Memory B cell (primary cell): ENCODE measurements at regions not wholly inside any gene's neighbourhood (a gene's known extent, or its start where the extent isn't known, plus 50 kb on each side); places are given as distances from the start of the nearest gene placed in this dataset.
"Not testable (repeated sequence)": the region's sequence is repeated elsewhere in the genome, so short reads cannot be mapped to it uniquely, and the experiment has no call there.

Source experiments
- ATAC-seq: fragments of 150-1000 bp; cut with Tn5 transposase; 2 replicates; pipeline ENCODE4 v1.10.0; 2021; ENCODE audit warnings: low read depth, mild to moderate bottlenecking, moderate library complexity
- DNase-seq, 2 donors: peaks; one replicate each; pipeline ENCODE4 v3.0.0; 2022; ENCODE audit warnings: low spot score in 2 of 2
- H3K27ac Mint-ChIP-seq: one replicate; pipeline ENCODE4 v1.8.0; 2022; ENCODE audit warnings: mild to moderate bottlenecking, moderate library complexity, mixed read lengths
- H3K27me3 Mint-ChIP-seq: one replicate; pipeline ENCODE4 v1.8.0; 2022; ENCODE audit warnings: mixed read lengths
- H3K36me3 Mint-ChIP-seq: one replicate; pipeline ENCODE4 v1.8.0; 2022; ENCODE audit warnings: mild to moderate bottlenecking, mixed read lengths
- H3K4me1 Mint-ChIP-seq: one replicate; pipeline ENCODE4 v1.8.0; 2022; ENCODE audit warnings: mixed read lengths
- H3K4me3 Mint-ChIP-seq: one replicate; pipeline ENCODE4 v1.8.0; 2022; ENCODE audit warnings: mild to moderate bottlenecking, moderate library complexity, mixed read lengths
- H3K9me3 Mint-ChIP-seq: one replicate; pipeline ENCODE4 v1.8.0; 2022; ENCODE audit warnings: mixed read lengths

DNA sequence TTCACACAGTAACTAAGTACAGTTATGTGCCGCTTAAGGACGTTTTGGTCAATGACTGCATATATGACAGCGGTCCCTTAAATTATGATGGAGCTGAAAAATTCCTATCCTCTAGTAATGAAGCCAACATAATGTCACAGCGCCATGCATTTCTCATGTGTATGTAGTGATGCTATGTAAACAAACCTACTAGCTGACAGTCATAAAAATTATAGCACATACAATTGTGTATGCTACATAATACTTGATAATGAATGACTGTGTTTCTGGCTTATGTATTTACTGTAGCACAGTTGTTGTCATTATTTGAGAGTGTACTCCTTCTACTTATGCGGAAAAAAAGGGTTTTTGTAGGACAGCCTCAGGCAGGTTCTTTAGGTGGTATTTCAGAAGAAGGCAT is 99.7 kb downstream of the DACT1 start:
- H3K36me3 Mint-ChIP-seq: no peaks in the 10 kb centered on the region
- H3K9me3 Mint-ChIP-seq: peaks cover 2% of the 10 kb centered on the region
- no peak for ATAC-seq

DNA sequence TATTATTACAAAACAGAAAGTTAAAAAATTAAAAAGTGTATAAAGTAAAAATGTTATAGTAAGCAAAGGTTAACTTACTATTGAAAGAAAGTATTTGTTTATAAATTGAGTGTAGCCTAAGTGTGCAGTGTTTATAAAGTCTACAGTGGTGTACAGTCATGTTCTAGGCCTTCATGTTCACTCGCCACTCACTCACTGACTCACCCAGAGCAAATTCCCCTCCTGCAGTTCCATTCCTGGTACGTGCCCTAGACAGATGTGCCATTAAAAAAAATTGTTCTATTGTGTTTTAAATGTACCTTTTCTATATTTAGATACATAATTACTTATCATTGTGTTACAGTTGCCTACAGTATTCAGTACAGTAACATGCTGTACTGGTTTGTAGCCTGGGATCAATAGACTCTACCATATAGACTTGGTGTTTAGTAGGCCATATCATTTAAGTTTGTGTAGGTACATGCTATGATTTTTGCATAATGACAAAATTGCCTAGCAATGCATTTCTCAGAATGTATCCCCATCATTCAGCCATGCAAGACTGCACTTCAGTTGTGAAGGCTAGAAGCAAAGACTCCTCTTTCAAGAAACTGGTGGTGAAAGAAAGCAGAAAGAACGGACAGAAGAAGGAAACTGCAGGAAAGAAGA is 100.6 kb downstream of the DACT1 start:
- H3K4me3 Mint-ChIP-seq: no peak overlapping the region

More for the DNA sequence above, 99.7 kb downstream of the DACT1 start:
- Mint-ChIP-seq H3K4me3 (no peak overlapping the region), H3K27me3 (peaks cover 8% of the 10 kb centered on the region), H3K4me1 (no peaks in the 10 kb centered on the region), H3K27ac (no peak overlapping the region)
- DNase-seq: no peak

DNA sequence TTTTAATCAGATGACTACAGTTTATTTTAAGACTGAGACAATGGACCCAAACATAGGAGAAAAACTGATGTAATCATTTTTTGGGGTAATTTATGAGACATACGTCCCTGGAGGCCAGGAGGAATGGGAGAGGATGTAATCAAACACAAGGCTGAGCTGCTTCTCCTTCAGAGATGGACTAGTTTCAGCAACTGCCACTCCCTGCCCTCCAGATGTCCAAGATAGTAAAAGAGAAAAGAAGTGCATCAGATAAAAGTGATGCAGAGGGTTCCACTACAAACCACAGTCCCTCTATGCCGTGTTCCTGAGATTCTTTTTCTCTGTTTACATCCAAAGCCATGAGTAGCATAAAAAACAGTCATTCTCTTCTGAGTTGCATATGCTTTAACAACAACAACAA is 101.1 kb downstream of the DACT1 start:
- ATAC-seq: no peak

More for the DNA sequence above, 100.6 kb downstream of the DACT1 start:
- Mint-ChIP-seq H3K27me3 (peaks cover 8% of the 10 kb centered on the region), H3K27ac (no peak overlapping the region), H3K9me3 (peaks cover 2% of the 10 kb centered on the region), H3K4me1 (no peaks in the 10 kb centered on the region), H3K36me3 (no peaks in the 10 kb centered on the region)
- no peak for ATAC-seq
- DNase-seq: no peak

GRCh38 chr14:58739674-58740073 is 101.9 kb downstream of the DACT1 start:
- no peak for DNase-seq
- no peaks in the 10 kb centered on the region for H3K4me1 Mint-ChIP-seq

More for the DNA sequence above, 101.1 kb downstream of the DACT1 start:
- H3K4me1 Mint-ChIP-seq: no peaks in the 10 kb centered on the region
- H3K27me3 Mint-ChIP-seq: peaks cover 8% of the 10 kb centered on the region
- no peak overlapping the region for H3K27ac Mint-ChIP-seq
- peaks cover 2% of the 10 kb centered on the region for H3K9me3 Mint-ChIP-seq
- no peak for DNase-seq
- no peak overlapping the region for H3K4me3 Mint-ChIP-seq
- H3K36me3 Mint-ChIP-seq: no peaks in the 10 kb centered on the region

GRCh38 chr14:58740379-58740935 is 102.7 kb downstream of the DACT1 start:
- no peak overlapping the region for H3K27ac Mint-ChIP-seq
- no peaks in the 10 kb centered on the region for H3K36me3 Mint-ChIP-seq
- DNase-seq (no peak), ATAC-seq (no peak)
- no peak overlapping the region for H3K4me3 Mint-ChIP-seq
- peaks cover 2% of the 10 kb centered on the region for H3K9me3 Mint-ChIP-seq
- no peaks in the 10 kb centered on the region for H3K4me1 Mint-ChIP-seq
- H3K27me3 Mint-ChIP-seq: peaks cover 7% of the 10 kb centered on the region

More at GRCh38 chr14:58739674-58740073, 101.9 kb downstream of the DACT1 start:
- no peaks in the 10 kb centered on the region for H3K36me3 Mint-ChIP-seq
- H3K4me3 Mint-ChIP-seq: no peak overlapping the region
- no peak for ATAC-seq
- no peak overlapping the region for H3K27ac Mint-ChIP-seq
- peaks cover 2% of the 10 kb centered on the region for H3K9me3 Mint-ChIP-seq
- H3K27me3 Mint-ChIP-seq: peaks cover 8% of the 10 kb centered on the region

DNA sequence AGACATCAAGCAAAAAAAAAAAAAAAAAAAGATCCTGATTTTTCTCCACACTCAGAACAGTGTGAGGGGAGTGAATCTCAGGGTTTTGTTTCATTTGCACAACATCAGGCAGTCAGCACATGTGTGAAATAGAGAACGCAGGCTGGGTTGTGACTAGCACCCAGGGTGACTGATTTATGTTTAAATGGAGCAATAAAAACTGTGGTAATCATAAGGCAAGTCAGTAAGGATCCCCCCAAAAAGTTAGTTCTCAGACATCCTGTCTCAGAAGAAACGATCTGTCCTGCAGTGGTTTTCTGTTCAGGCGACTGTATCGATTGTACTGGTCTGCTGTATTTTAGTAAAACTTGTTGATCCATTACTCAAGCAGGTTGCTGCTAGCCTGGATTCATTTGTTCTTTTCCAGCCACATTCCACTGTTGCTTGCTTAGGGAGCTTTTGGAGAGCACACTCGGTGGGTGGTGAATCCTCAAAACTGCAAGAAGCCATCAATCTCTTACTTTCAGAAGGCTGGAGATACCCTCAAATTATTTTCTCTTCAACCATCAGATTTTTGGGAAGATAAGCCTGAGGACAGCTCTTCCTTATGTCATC is 107.1 kb downstream of the DACT1 start:
- H3K27me3 Mint-ChIP-seq: peaks cover 2% of the 10 kb centered on the region
- H3K27ac Mint-ChIP-seq: no peak overlapping the region
- no peaks in the 10 kb centered on the region for H3K36me3 Mint-ChIP-seq
- no peaks in the 10 kb centered on the region for H3K9me3 Mint-ChIP-seq
- DNase-seq (no peak), ATAC-seq (no peak)
- no peak overlapping the region for H3K4me3 Mint-ChIP-seq
- H3K4me1 Mint-ChIP-seq: peaks cover 4% of the 10 kb centered on the region

- Mint-ChIP-seq H3K27ac (no peak overlapping the region), H3K4me1 (peaks cover 4% of the 10 kb centered on the region), H3K9me3 (no peaks in the 10 kb centered on the region), H3K36me3 (no peaks in the 10 kb centered on the region), H3K27me3 (peaks cover 2% of the 10 kb centered on the region), H3K4me3 (no peak overlapping the region)
- DNase-seq: no peak
- no peak for ATAC-seq
Measured at GRCh38 chr14:58746261-58746660, 108.5 kb downstream of the DACT1 start.

- H3K4me3 Mint-ChIP-seq: no peak overlapping the region
- H3K4me1 Mint-ChIP-seq: peaks cover 4% of the 10 kb centered on the region
- no peak for ATAC-seq
- H3K27ac Mint-ChIP-seq: no peak overlapping the region
- H3K9me3 Mint-ChIP-seq: no peaks in the 10 kb centered on the region
- peaks cover 4% of the 10 kb centered on the region for H3K27me3 Mint-ChIP-seq
- DNase-seq: no peak
- H3K36me3 Mint-ChIP-seq: no peaks in the 10 kb centered on the region
Measured at GRCh38 chr14:58746701-58747100, 108.9 kb downstream of the DACT1 start.

GRCh38 chr14:58747181-58747580 is 109.4 kb downstream of the DACT1 start:
- no peak overlapping the region for H3K4me3 Mint-ChIP-seq
- peaks cover 4% of the 10 kb centered on the region for H3K27me3 Mint-ChIP-seq
- ATAC-seq: no peak
- no peak overlapping the region for H3K27ac Mint-ChIP-seq
- no peaks in the 10 kb centered on the region for H3K9me3 Mint-ChIP-seq
- H3K4me1 Mint-ChIP-seq: peaks cover 4% of the 10 kb centered on the region
- no peaks in the 10 kb centered on the region for H3K36me3 Mint-ChIP-seq
- no peak for DNase-seq

- not testable (repeated sequence) for H3K4me3 Mint-ChIP-seq, H3K27me3 Mint-ChIP-seq, H3K36me3 Mint-ChIP-seq, H3K27ac Mint-ChIP-seq, H3K9me3 Mint-ChIP-seq, ATAC-seq, DNase-seq, H3K4me1 Mint-ChIP-seq
Measured at GRCh38 chr14:58748251-58748650, 110.5 kb downstream of the DACT1 start.

DNA sequence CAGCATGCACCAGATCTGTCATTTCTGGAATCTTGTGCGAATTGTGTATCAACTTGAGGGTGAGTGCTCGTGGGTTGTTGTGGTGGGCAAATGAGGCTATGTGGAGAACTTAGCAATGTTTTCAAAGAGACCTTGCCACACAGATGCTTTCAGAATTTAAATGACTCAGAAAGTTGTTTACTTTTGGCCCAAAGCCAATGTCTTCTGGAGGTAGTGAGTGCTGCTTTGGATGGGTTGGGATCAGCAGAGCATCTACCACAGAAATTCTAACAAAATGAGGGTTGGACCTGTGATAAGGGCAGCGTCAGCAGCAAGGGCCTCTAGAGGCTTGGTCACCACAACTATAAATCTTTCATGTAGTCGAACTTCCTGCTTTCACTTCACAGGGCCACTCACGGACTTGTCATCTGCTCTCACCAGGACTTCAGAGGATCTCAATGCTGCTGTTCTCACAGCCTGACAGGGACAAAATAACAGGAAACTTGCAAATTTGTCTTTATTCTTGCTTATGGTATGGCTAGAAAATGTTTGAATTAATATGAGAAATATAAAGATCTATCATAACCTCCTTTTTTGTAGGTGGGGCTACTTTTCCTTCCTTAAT is 111.4 kb downstream of the DACT1 start:
- no peaks in the 10 kb centered on the region for H3K9me3 Mint-ChIP-seq
- H3K36me3 Mint-ChIP-seq: no peaks in the 10 kb centered on the region
- peaks cover 4% of the 10 kb centered on the region for H3K27me3 Mint-ChIP-seq
- no peak for ATAC-seq
- no peak overlapping the region for H3K27ac Mint-ChIP-seq
- no peak for DNase-seq
- H3K4me3 Mint-ChIP-seq: no peak overlapping the region
- H3K4me1 Mint-ChIP-seq: peaks cover 4% of the 10 kb centered on the region

GRCh38 chr14:58750321-58751269 is 112.8 kb downstream of the DACT1 start:
- no peaks in the 10 kb centered on the region for H3K9me3 Mint-ChIP-seq
- DNase-seq (no peak), ATAC-seq (no peak)
- H3K36me3 Mint-ChIP-seq: no peaks in the 10 kb centered on the region
- peaks cover 4% of the 10 kb centered on the region for H3K4me1 Mint-ChIP-seq
- H3K27me3 Mint-ChIP-seq: peaks cover 4% of the 10 kb centered on the region
- no peak overlapping the region for H3K4me3 Mint-ChIP-seq
- H3K27ac Mint-ChIP-seq: no peak overlapping the region

- no peak overlapping the region for H3K27ac Mint-ChIP-seq
- no peak for ATAC-seq
- no peaks in the 10 kb centered on the region for H3K9me3 Mint-ChIP-seq
- H3K4me3 Mint-ChIP-seq: no peak overlapping the region
- H3K4me1 Mint-ChIP-seq: peaks cover 4% of the 10 kb centered on the region
- H3K36me3 Mint-ChIP-seq: no peaks in the 10 kb centered on the region
- no peak for DNase-seq
- H3K27me3 Mint-ChIP-seq: peaks cover 4% of the 10 kb centered on the region
Measured at GRCh38 chr14:58751788-58752187, 114.0 kb downstream of the DACT1 start.
